ENCODE measurements at regions not wholly inside any gene's neighbourhood (a gene's known extent, or its start where the extent isn't known, plus 50 kb on each side); places are given as distances from the start of the nearest gene placed in this dataset.

GRCh38 chr17:73850426-73850825 is 206.2 kb upstream of the SDK2 start:
- Mint-ChIP-seq H3K27ac (no peak overlapping the region), H3K4me3 (no peak overlapping the region), H3K36me3 (ENCODE audit: low read depth) (no peaks in the 10 kb centered on the region), H3K4me1 (ENCODE audit: low read depth) (peaks cover 8% of the 10 kb centered on the region), H3K27me3 (no peaks in the 10 kb centered on the region), H3K9me3 (no peaks in the 10 kb centered on the region)
- Histone ChIP-seq H3K4me3 (ENCODE audit: low read length) (no peak overlapping the region), H3K36me3 (ENCODE audit: insufficient read depth, low read length) (no peaks in the 10 kb centered on the region), H3K9me3 (ENCODE audit: control insufficient read depth in 1 of 2, insufficient read depth in 1 of 2, low read length in 2 of 2) (peaks cover 0 to 9% of the 10 kb centered on the region in 2 experiments), H3K4me1 (ENCODE audit: insufficient read depth, low read length) (peaks cover 10% of the 10 kb centered on the region), H3K27me3 (ENCODE audit: control insufficient read depth in 1 of 2, insufficient read depth in 2 of 2, low read length in 2 of 2) (no peaks in the 10 kb centered on the region), H3K27ac (ENCODE audit: low read depth in 1 of 2, low read length in 2 of 2) (no peak overlapping the region)
- no peak for DNase-seq
- no peak for TF ChIP-seq CTCF (IDR thresholded peaks at IDR 0.05)
- CTCF ChIA-PET = no interaction called here
- no peak for ATAC-seq (ENCODE audit: poor library complexity)
- intact Hi-C loops (cut with DNase I, micrococcal nuclease) = no loop called here
- POLR2A ChIA-PET = no interaction called here

- Mint-ChIP-seq H3K4me3 (no peak overlapping the region), H3K27me3 (no peaks in the 10 kb centered on the region), H3K4me1 (ENCODE audit: low read depth) (peaks cover 8% of the 10 kb centered on the region), H3K9me3 (no peaks in the 10 kb centered on the region), H3K36me3 (ENCODE audit: low read depth) (no peaks in the 10 kb centered on the region), H3K27ac (no peak overlapping the region)
- CTCF ChIA-PET = no interaction called here
- Histone ChIP-seq H3K27me3 (ENCODE audit: control insufficient read depth in 1 of 2, insufficient read depth in 2 of 2, low read length in 2 of 2) (no peaks in the 10 kb centered on the region), H3K27ac (ENCODE audit: low read depth in 1 of 2, low read length in 2 of 2) (no peak overlapping the region), H3K4me3 (ENCODE audit: low read length) (no peak overlapping the region), H3K9me3 (ENCODE audit: control insufficient read depth in 1 of 2, insufficient read depth in 1 of 2, low read length in 2 of 2) (peaks cover 0 to 9% of the 10 kb centered on the region in 2 experiments), H3K36me3 (ENCODE audit: insufficient read depth, low read length) (no peaks in the 10 kb centered on the region), H3K4me1 (ENCODE audit: insufficient read depth, low read length) (peaks cover 10% of the 10 kb centered on the region)
- DNase-seq (peak in 1 of 14 experiments; percentile 14), ATAC-seq (ENCODE audit: poor library complexity) (no peak)
- intact Hi-C loops (cut with DNase I, micrococcal nuclease) = no loop called here
- no peak for TF ChIP-seq CTCF (IDR thresholded peaks at IDR 0.05)
- POLR2A ChIA-PET = no interaction called here
These were observed 206.8 kb upstream of the SDK2 start for GRCh38 chr17:73851091-73851490.

- ChIA-PET CTCF (no interaction called here), POLR2A (no interaction called here)
- Mint-ChIP-seq H3K9me3 (no peaks in the 10 kb centered on the region), H3K4me1 (ENCODE audit: low read depth) (peaks cover 8% of the 10 kb centered on the region), H3K27me3 (no peaks in the 10 kb centered on the region), H3K4me3 (no peak overlapping the region), H3K27ac (no peak overlapping the region), H3K36me3 (ENCODE audit: low read depth) (no peaks in the 10 kb centered on the region)
- no peak for TF ChIP-seq CTCF (IDR thresholded peaks at IDR 0.05)
- Histone ChIP-seq H3K36me3 (ENCODE audit: insufficient read depth, low read length) (no peaks in the 10 kb centered on the region), H3K27me3 (ENCODE audit: control insufficient read depth in 1 of 2, insufficient read depth in 2 of 2, low read length in 2 of 2) (no peaks in the 10 kb centered on the region), H3K27ac (ENCODE audit: low read depth in 1 of 2, low read length in 2 of 2) (no peak overlapping the region), H3K4me3 (ENCODE audit: low read length) (no peak overlapping the region), H3K9me3 (ENCODE audit: control insufficient read depth in 1 of 2, insufficient read depth in 1 of 2, low read length in 2 of 2) (peaks cover 0 to 9% of the 10 kb centered on the region in 2 experiments), H3K4me1 (ENCODE audit: insufficient read depth, low read length) (peaks cover 10% of the 10 kb centered on the region)
- DNase-seq = no peak
- no peak for ATAC-seq (ENCODE audit: poor library complexity)
- intact Hi-C loops (cut with DNase I, micrococcal nuclease) = no loop called here
These were observed 207.7 kb upstream of the SDK2 start for GRCh38 chr17:73851921-73852320.

All from CD4-positive, alpha-beta T cell (primary cell).